ENCODE measurements at regions not wholly inside any gene's neighbourhood (a gene's known extent, or its start where the extent isn't known, plus 50 kb on each side); places are given as distances from the start of the nearest gene placed in this dataset.
"Not testable (repeated sequence)": the region's sequence is repeated elsewhere in the genome, so short reads cannot be mapped to it uniquely, and the experiment has no call there.

- in situ Hi-C loops (cut with HindIII; ENCODE audit: low sequenced_read_pairs), result no loop called here
Observed at GRCh38 chr18:57887543-57888383, 84.6 kb upstream of the ATP8B1 start.

GRCh38 chr18:57885931-57886330 lies 82.8 kb upstream of the ATP8B1 start:
- in situ Hi-C loops (cut with HindIII; ENCODE audit: low sequenced_read_pairs), result no loop called here

GRCh38 chr18:57882465-57882864 lies 79.3 kb upstream of the ATP8B1 start:
- in situ Hi-C loops (cut with HindIII; ENCODE audit: low sequenced_read_pairs), result no loop called here

GRCh38 chr18:57881818-57882413 lies 78.8 kb upstream of the ATP8B1 start:
- in situ Hi-C loops (cut with HindIII; ENCODE audit: low sequenced_read_pairs), result no loop called here

GRCh38 chr18:57879924-57880323 lies 76.8 kb upstream of the ATP8B1 start:
- in situ Hi-C loops (cut with HindIII; ENCODE audit: low sequenced_read_pairs), result not testable (repeated sequence)

- in situ Hi-C loops (cut with HindIII; ENCODE audit: low sequenced_read_pairs), result no loop called here
Observed at GRCh38 chr18:57869221-57869620, 66.1 kb upstream of the ATP8B1 start.

GRCh38 chr18:57866355-57866754 lies 63.2 kb upstream of the ATP8B1 start:
- in situ Hi-C loops (cut with HindIII; ENCODE audit: low sequenced_read_pairs), result no loop called here

- in situ Hi-C loops (cut with HindIII; ENCODE audit: low sequenced_read_pairs), result no loop called here
Observed at GRCh38 chr18:57864615-57865121, 61.6 kb upstream of the ATP8B1 start.

- in situ Hi-C loops (cut with HindIII; ENCODE audit: low sequenced_read_pairs), result no loop called here
Observed at GRCh38 chr18:57863706-57864105, 60.6 kb upstream of the ATP8B1 start.

GRCh38 chr18:57859314-57859713 lies 56.2 kb upstream of the ATP8B1 start:
- in situ Hi-C loops (cut with HindIII; ENCODE audit: low sequenced_read_pairs), result no loop called here

- in situ Hi-C loops (cut with HindIII; ENCODE audit: low sequenced_read_pairs), result no loop called here
Observed at GRCh38 chr18:57856557-57857280, 53.6 kb upstream of the ATP8B1 start.

- in situ Hi-C loops (cut with HindIII; ENCODE audit: low sequenced_read_pairs), result no loop called here
Observed at GRCh38 chr18:57856128-57856527, 53.0 kb upstream of the ATP8B1 start.

- in situ Hi-C loops (cut with HindIII; ENCODE audit: low sequenced_read_pairs), result no loop called here
Observed at GRCh38 chr18:57855551-57855950, 52.4 kb upstream of the ATP8B1 start.

GRCh38 chr18:57854726-57855125 lies 51.6 kb upstream of the ATP8B1 start:
- in situ Hi-C loops (cut with HindIII; ENCODE audit: low sequenced_read_pairs), result no loop called here

GRCh38 chr18:57853864-57854263 lies 50.7 kb upstream of the ATP8B1 start:
- in situ Hi-C loops (cut with HindIII; ENCODE audit: low sequenced_read_pairs), result no loop called here

- in situ Hi-C loops (cut with HindIII; ENCODE audit: low sequenced_read_pairs), result no loop called here
Observed at GRCh38 chr18:57853133-57853532, 50.0 kb upstream of the ATP8B1 start.
